Peyer's patch (tissue), 4 donors: ENCODE measurements at regions not wholly inside any gene's neighbourhood (a gene's known extent, or its start where the extent isn't known, plus 50 kb on each side); places are given as distances from the start of the nearest gene placed in this dataset.

Source experiments
- POLR2A ChIP-seq, 2 donors: fragments of 450-650 bp; IDR thresholded peaks; one replicate each; pipeline ENCODE4 v1.5.1; 2017; ENCODE audit warnings: antibody characterized with exemption in 2 of 2, mild to moderate bottlenecking in 2 of 2, moderate library complexity in 2 of 2
- TF ChIP-seq, protein P1 (sequence below), 6 experiments: fragments of 450-650 bp in 4 of 6; fragments of 200-600 bp in 2 of 6; sonication (generic) in 1 of 6; IDR thresholded peaks; one replicate each; pipeline ENCODE4 v1.5.1; 2017 to 2019; ENCODE audit warnings: antibody characterized with exemption in 6 of 6, mild to moderate bottlenecking in 3 of 6, moderate library complexity in 1 of 6

DNA sequence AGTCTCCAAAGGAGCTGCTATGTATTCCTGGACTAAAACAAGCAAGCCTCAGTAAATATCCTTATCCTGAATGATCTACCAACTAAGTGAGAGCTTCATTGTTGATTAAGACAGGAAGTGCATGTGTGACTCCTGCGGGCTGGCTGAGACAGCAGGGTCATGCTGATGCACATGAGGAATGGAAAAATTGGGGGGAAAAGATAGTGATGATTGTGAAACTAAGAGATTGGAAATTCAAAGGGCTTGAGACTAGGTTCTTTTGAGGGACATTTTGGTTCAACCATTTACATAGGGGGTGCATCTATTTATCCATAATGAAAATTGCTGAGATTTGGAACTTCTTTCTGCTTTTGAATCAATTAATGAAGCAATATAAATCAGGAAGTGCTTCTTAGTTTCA is 61.1 kb upstream of the C1QTNF7 start:
- TF ChIP-seq POLR2A (IDR thresholded peaks at IDR 0.05): no peak
- TF ChIP-seq, protein P1, sequence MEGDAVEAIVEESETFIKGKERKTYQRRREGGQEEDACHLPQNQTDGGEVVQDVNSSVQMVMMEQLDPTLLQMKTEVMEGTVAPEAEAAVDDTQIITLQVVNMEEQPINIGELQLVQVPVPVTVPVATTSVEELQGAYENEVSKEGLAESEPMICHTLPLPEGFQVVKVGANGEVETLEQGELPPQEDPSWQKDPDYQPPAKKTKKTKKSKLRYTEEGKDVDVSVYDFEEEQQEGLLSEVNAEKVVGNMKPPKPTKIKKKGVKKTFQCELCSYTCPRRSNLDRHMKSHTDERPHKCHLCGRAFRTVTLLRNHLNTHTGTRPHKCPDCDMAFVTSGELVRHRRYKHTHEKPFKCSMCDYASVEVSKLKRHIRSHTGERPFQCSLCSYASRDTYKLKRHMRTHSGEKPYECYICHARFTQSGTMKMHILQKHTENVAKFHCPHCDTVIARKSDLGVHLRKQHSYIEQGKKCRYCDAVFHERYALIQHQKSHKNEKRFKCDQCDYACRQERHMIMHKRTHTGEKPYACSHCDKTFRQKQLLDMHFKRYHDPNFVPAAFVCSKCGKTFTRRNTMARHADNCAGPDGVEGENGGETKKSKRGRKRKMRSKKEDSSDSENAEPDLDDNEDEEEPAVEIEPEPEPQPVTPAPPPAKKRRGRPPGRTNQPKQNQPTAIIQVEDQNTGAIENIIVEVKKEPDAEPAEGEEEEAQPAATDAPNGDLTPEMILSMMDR (IDR thresholded peaks at IDR 0.05): no peak
